GM19239 (cell line): ENCODE measurements at regions not wholly inside any gene's neighbourhood (a gene's known extent, or its start where the extent isn't known, plus 50 kb on each side); places are given as distances from the start of the nearest gene placed in this dataset.
"Not testable (repeated sequence)": the region's sequence is repeated elsewhere in the genome, so short reads cannot be mapped to it uniquely, and the experiment has no call there.

Experiments
- DNase-seq: peaks from one replicate; pipeline ENCODE4 v3.0.0; 2011; ENCODE audit warnings: low spot score; ENCODE audit not compliant: insufficient read length
- FAIRE-seq: peaks from 2 replicates; lab custom pipeline; 2011; peaks lifted over from hg19 to GRCh38; lab: Jason Lieb, UNC

GRCh38 chr21:32929633-32930038, 96.1 kb upstream of the OLIG2 start:
- DNase-seq (no peak), FAIRE-seq (peak; percentile 89)

DNA sequence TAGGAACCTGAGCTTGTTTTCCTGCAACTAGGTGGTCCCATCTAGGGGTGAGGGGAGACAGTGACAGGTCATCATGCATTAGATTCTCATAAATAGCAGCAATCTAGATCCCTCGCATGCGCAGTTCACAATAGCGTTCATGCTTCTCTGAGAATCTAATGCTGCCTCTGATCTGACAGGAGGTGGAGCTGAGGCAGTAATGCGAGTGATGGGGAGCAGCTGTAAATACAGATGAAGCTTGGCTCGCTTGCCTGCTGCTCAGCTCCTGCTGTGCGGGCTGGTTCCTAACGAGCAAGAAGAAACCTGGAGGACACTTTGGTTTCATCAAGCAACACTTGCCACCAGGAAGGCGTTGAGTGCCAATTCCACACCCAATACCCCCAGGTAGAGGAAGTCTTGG, 95.1 kb upstream of the OLIG2 start:
- FAIRE-seq (no peak), DNase-seq (no peak)

DNA sequence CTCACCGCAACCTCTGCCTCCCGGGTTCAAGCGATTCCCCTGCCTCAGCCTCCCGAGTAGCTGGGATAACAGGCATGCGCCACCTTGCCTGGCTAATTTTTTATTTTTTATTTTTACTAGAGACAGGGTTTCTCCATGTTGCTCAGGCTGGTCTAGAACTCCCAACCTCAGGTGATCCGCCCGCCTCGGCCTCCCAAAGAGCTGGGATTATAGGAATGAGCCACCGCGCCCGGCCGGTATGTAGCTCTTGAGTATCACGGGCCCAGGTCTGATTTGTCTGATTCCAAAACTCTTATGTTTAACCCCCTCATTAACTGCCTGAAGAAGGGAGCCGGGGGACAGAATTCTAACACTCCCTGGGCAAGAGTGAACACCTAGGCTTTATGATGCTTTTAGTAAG, 91.7 kb upstream of the OLIG2 start:
- not testable (repeated sequence) for FAIRE-seq

GRCh38 chr21:32934829-32935228, 90.9 kb upstream of the OLIG2 start:
- FAIRE-seq (no peak), DNase-seq (no peak)

More for the DNA sequence above, 91.7 kb upstream of the OLIG2 start:
- not testable (repeated sequence) for DNase-seq

DNA sequence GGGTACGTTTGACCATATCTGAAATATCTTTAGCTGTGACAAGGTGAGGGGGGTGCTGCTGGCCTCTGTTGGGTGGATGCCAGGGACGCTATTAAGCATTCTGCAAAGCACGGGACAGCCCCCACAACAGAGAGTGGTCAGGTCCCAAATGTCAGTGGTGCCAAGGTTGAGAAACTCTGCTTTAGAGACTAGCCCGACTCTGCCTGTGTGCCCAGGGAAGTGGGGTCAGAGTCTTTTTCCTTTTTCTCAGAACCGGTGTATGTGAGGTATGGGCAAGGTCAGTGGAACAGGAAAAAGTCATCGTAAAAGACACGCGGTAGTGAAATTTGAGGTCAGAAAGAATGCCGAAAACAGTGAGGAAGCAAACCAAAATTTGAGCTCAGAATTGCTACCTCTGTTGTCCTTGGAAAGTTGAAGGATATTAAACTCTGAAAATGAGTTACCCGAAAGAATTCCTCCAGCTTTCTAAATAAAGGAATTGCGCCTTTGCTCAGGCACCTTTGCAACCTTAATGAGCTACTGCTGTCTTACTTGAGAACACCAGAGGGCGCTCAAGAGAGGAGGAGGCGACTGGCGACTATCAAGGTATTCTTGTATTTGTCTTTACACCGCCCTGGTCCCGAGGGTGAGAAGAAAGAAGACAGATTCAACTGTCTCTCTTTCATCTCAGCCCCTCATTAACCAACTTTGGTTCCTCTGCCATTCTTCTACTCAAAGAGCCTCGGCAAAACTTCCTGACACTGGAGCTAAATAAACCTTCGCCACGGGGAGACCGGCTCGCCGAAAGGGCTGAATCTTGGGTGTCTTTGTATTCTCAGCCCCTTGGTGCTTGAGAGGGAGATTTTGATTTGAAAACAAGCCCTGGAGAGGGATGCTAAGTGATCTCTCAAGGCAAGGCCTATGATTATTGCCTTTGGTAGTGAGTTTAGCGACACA, 85.4 kb upstream of the OLIG2 start:
- DNase-seq (peak; percentile 19), FAIRE-seq (peak; percentile 87)

DNA sequence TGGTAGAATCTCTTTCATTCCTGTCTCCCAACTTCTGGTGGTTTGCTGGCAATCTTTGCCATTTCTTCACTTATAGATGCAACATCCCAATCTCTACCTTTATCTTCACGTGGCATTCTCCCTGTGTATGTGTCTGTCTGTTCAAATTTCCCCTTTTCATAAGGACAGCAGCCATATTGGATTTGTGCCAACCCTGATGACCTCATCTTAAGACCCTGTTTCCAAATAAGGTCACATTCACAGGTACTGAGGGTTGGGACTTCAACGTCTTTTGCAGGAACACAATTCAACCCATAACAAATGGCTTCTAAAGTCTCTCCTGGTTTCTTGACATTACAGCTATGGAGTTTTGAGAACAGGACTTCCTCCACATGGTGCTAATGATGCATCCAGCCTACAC, 84.5 kb upstream of the OLIG2 start:
- FAIRE-seq, result no peak

GRCh38 chr21:32946654-32947053, 79.1 kb upstream of the OLIG2 start:
- FAIRE-seq (no peak), DNase-seq (no peak)

More for the DNA sequence above, 84.5 kb upstream of the OLIG2 start:
- no peak for DNase-seq

GRCh38 chr21:32947736-32948135, 78.0 kb upstream of the OLIG2 start:
- no peak for FAIRE-seq
- no peak for DNase-seq

GRCh38 chr21:32949701-32950100, 76.0 kb upstream of the OLIG2 start:
- DNase-seq (no peak), FAIRE-seq (no peak)

GRCh38 chr21:32951041-32951440, 74.7 kb upstream of the OLIG2 start:
- DNase-seq, result no peak
- FAIRE-seq, result no peak

GRCh38 chr21:32954353-32954752, 71.4 kb upstream of the OLIG2 start:
- FAIRE-seq, result no peak
- DNase-seq, result no peak

- DNase-seq, result no peak
- no peak for FAIRE-seq
These were observed 70.2 kb upstream of the OLIG2 start for GRCh38 chr21:32955311-32956060.

- no peak for FAIRE-seq
- DNase-seq, result no peak
These were observed 69.6 kb upstream of the OLIG2 start for GRCh38 chr21:32956061-32956656.

GRCh38 chr21:32957545-32957944, 68.2 kb upstream of the OLIG2 start:
- DNase-seq (no peak), FAIRE-seq (no peak)

- DNase-seq, result no peak
- no peak for FAIRE-seq
These were observed 67.3 kb upstream of the OLIG2 start for GRCh38 chr21:32958288-32959002.

GRCh38 chr21:32962268-32962667, 63.5 kb upstream of the OLIG2 start:
- FAIRE-seq (no peak), DNase-seq (no peak)

GRCh38 chr21:32965129-32965680, 60.5 kb upstream of the OLIG2 start:
- no peak for DNase-seq
- FAIRE-seq, result no peak

DNA sequence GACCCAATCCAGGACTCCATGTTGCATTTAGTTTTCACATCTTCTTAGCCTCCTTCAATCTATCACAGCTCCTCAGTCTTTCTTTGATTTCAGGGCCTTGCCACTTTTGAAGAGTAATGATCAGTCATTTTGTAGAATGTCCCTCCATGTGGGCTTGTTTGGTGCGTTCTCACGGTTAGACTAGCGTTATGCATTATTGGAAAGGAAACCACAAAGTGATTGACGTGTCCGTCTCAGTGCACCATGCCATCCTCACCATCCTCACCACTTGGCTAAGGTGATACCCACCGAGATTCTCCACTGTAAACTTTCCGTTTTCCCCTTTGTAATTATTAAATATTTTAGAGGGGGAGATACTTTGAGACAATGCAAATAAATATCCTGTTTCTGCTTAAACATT, 59.6 kb upstream of the OLIG2 start:
- no peak for FAIRE-seq
- DNase-seq, result no peak

- not testable (repeated sequence) for DNase-seq, FAIRE-seq
These were observed 57.6 kb upstream of the OLIG2 start for GRCh38 chr21:32968103-32968502.

DNA sequence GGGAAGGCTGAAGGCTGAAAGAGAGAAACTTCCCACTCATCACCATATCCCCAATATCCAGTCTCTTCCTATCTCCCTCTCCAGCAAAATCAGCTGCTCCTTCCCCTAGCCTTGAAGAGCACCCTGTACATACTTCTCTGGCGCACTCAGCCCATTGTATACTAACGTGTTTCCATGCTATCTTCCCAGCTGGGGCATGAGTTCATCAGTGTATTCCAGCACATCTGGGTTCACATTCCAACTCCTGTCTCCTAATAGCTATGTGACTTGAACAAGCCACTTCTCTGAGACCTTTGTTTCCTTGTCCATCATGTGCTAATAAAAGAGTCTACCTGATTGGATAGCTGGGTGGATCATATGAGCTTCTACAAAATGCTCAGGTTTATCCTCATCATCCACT, 51.1 kb upstream of the OLIG2 start:
- DNase-seq (no peak), FAIRE-seq (no peak)
